Heart left ventricle (tissue), 13 donors: ENCODE measurements at regions not wholly inside any gene's neighbourhood (a gene's known extent, or its start where the extent isn't known, plus 50 kb on each side); places are given as distances from the start of the nearest gene placed in this dataset.

Source experiments
- CTCF ChIP-seq, 12 donors: fragments of 200-600 bp; sonication (generic) in 4 of 12; IDR thresholded peaks; one replicate each; pipeline versions ENCODE4 v1.5.0 to v1.8.0; 2018 to 2022; ENCODE audit warnings: antibody characterized with exemption in 12 of 12, mild to moderate bottlenecking in 5 of 12
- POLR2A ChIP-seq, 2 donors: fragments of 450-650 bp; IDR thresholded peaks; one replicate each; pipeline ENCODE4 v1.6.1; 2017; ENCODE audit warnings: antibody characterized with exemption in 2 of 2, mild to moderate bottlenecking in 2 of 2, moderate library complexity in 2 of 2
- donor health status: ischemic (EF 13 %, LVEDD 7.1; RV severe dilation, severe dysfunction).
- donor health status: DM: no; HTN: yes; CAD: no.
- donor health status: DM: no; HTN: no; CAD: no.
- donor health status: ischemic (EF 25% LVEDD 6.9; RV normal size, moderate dysfunction).
- donor health status: ischemic (EF 25% LVEDD 5.7; RV mildly dilated, moderate dysfunction).
- donor health status: ischemic (EF 35%, LVEDD 5.7; RV mildly dilated, moderate dysfunction).
- donor health status: nonischemic (EF 11% LVEDD 7.7; RV severe dilation, severe dysfunction).
- donor health status: DM: yes; HTN: yes; CAD: no.
- donor health status: PGD.
- donor health status: ischemic (EF 29% LVEDD 5.4; RV normal size, mild dysfunction).
- donor health status: nonischemic (EF 23%, LVEDD 6.1; RV moderate dilation, normal function).

GRCh38 chr6:128739112-128739511, 143.8 kb upstream of the LAMA2 start:
- TF ChIP-seq POLR2A (IDR thresholded peaks at IDR 0.05) (no peak), CTCF (IDR thresholded peaks at IDR 0.05) (no peak)
